ENCODE measurements at regions not wholly inside any gene's neighbourhood (a gene's known extent, or its start where the extent isn't known, plus 50 kb on each side); places are given as distances from the start of the nearest gene placed in this dataset.

DNA sequence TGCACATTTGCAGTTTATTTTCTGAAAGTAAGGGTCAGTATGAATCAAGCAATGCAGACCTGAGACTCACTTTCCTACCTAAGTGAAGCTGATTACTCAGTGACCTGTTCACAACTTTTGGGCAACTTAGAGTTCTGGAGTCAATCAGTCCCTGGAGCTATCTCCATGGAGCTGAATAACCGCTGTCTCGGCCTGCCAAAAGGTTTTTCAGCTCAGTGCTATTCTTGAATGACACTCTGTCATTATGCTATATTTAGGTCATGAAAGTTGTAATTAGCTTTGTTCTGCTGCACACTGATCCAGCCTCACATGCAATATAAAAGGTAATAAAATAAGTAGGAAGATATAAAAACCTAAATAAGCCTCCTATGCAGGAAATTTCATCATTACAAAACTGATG, 356.0 kb downstream of the BMP2 start:
- TF ChIP-seq, protein P1, sequence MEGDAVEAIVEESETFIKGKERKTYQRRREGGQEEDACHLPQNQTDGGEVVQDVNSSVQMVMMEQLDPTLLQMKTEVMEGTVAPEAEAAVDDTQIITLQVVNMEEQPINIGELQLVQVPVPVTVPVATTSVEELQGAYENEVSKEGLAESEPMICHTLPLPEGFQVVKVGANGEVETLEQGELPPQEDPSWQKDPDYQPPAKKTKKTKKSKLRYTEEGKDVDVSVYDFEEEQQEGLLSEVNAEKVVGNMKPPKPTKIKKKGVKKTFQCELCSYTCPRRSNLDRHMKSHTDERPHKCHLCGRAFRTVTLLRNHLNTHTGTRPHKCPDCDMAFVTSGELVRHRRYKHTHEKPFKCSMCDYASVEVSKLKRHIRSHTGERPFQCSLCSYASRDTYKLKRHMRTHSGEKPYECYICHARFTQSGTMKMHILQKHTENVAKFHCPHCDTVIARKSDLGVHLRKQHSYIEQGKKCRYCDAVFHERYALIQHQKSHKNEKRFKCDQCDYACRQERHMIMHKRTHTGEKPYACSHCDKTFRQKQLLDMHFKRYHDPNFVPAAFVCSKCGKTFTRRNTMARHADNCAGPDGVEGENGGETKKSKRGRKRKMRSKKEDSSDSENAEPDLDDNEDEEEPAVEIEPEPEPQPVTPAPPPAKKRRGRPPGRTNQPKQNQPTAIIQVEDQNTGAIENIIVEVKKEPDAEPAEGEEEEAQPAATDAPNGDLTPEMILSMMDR (IDR thresholded peaks at IDR 0.05; ENCODE audit: low read length), result no peak
- TF ChIP-seq EZH2 (optimal IDR thresholded peaks at IDR 0.05; ENCODE audit: low read depth, low read length), result no peak
